ENCODE measurements at regions not wholly inside any gene's neighbourhood (a gene's known extent, or its start where the extent isn't known, plus 50 kb on each side); places are given as distances from the start of the nearest gene placed in this dataset.
"Not testable (repeated sequence)": the region's sequence is repeated elsewhere in the genome, so short reads cannot be mapped to it uniquely, and the experiment has no call there.

- CTCF ChIA-PET, result no interaction called here
- POLR2A ChIA-PET, result no interaction called here
- no peak for DNase-seq (ENCODE audit: low read depth)
- H3K36me3 ChIP-seq (ENCODE audit: control insufficient read depth, insufficient read depth, low read length), result no peaks in the 10 kb centered on the region
- H3K4me3 ChIP-seq (ENCODE audit: low read depth, low read length), result no peak overlapping the region
- TF ChIP-seq, protein P1, sequence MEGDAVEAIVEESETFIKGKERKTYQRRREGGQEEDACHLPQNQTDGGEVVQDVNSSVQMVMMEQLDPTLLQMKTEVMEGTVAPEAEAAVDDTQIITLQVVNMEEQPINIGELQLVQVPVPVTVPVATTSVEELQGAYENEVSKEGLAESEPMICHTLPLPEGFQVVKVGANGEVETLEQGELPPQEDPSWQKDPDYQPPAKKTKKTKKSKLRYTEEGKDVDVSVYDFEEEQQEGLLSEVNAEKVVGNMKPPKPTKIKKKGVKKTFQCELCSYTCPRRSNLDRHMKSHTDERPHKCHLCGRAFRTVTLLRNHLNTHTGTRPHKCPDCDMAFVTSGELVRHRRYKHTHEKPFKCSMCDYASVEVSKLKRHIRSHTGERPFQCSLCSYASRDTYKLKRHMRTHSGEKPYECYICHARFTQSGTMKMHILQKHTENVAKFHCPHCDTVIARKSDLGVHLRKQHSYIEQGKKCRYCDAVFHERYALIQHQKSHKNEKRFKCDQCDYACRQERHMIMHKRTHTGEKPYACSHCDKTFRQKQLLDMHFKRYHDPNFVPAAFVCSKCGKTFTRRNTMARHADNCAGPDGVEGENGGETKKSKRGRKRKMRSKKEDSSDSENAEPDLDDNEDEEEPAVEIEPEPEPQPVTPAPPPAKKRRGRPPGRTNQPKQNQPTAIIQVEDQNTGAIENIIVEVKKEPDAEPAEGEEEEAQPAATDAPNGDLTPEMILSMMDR (IDR thresholded peaks at IDR 0.05; ENCODE audit: insufficient read depth, low read depth, low read length), result no peak
- H3K27me3 ChIP-seq (ENCODE audit: control insufficient read depth, insufficient read depth, low read length), result no peaks in the 10 kb centered on the region
Observed at GRCh38 chr9:117839862-117840261, 135.7 kb downstream of the TLR4 start.

DNA sequence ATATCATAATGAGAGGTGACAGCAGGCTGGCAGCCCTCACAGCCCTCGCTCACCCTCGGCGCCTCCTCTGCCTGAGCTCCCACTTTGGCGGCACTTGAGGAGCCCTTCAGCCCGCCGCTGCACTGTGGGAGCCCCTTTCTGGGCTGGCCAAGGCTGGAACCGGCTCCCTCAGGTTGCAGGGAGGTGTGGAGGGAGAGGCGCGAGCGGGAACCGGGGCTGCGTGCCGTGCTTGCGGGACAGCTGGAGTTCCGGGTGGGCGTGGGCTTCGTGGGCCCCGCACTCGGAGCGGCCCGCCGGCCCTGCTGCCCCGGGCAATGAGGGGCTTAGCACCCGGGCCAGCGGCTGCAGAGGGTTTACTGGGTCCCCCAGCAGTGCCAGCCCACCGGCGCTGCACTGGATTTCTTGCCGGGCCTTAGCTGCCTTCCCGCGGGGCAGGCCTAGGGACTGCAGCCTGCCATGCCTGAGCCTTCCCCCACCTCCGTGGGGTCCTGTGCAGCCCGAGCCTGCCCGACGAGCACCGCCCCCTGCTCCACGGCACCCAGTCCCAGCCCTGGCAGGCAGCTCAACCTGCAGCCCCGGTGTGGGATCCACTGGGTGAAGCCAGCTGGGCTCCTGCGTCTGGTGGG lies 147.7 kb downstream of the TLR4 start:
- POLR2A ChIA-PET; CTCF ChIA-PET; DNase-seq (ENCODE audit: low read depth): not testable (repeated sequence)

GRCh38 chr9:117858561-117858960 lies 154.4 kb downstream of the TLR4 start:
- Histone ChIP-seq H3K36me3 (ENCODE audit: control insufficient read depth, insufficient read depth, low read length) (no peaks in the 10 kb centered on the region), H3K4me3 (ENCODE audit: low read depth, low read length) (no peak overlapping the region), H3K27me3 (ENCODE audit: control insufficient read depth, insufficient read depth, low read length) (no peaks in the 10 kb centered on the region)
- CTCF ChIA-PET, result no interaction called here
- TF ChIP-seq, protein P1 (IDR thresholded peaks at IDR 0.05; ENCODE audit: insufficient read depth, low read depth, low read length), result no peak
- DNase-seq (ENCODE audit: low read depth), result no peak
- POLR2A ChIA-PET, result no interaction called here

More for the DNA sequence above, 147.7 kb downstream of the TLR4 start:
- not testable (repeated sequence) for H3K4me3 ChIP-seq (ENCODE audit: low read depth, low read length); H3K27me3 ChIP-seq (ENCODE audit: control insufficient read depth, insufficient read depth, low read length); H3K36me3 ChIP-seq (ENCODE audit: control insufficient read depth, insufficient read depth, low read length)

GRCh38 chr9:117860849-117861248 lies 156.6 kb downstream of the TLR4 start:
- Histone ChIP-seq H3K36me3 (ENCODE audit: control insufficient read depth, insufficient read depth, low read length) (no peaks in the 10 kb centered on the region), H3K4me3 (ENCODE audit: low read depth, low read length) (no peak overlapping the region), H3K27me3 (ENCODE audit: control insufficient read depth, insufficient read depth, low read length) (no peaks in the 10 kb centered on the region)
- ChIA-PET POLR2A (no interaction called here), CTCF (no interaction called here)
- TF ChIP-seq, protein P1 (IDR thresholded peaks at IDR 0.05; ENCODE audit: insufficient read depth, low read depth, low read length), result no peak
- no peak for DNase-seq (ENCODE audit: low read depth)

GRCh38 chr9:117864385-117865057 lies 160.3 kb downstream of the TLR4 start:
- DNase-seq (ENCODE audit: low read depth), result no peak
- ChIA-PET POLR2A (no interaction called here), CTCF (interaction anchor here (1.5 kb wide), 1 partner anchor 11 kb away, joined by 3 read pairs; no protein-coding TSS in a partner anchor)
- no peak overlapping the region for H3K4me3 ChIP-seq (ENCODE audit: low read depth, low read length)
- no peaks in the 10 kb centered on the region for H3K27me3 ChIP-seq (ENCODE audit: control insufficient read depth, insufficient read depth, low read length)
- H3K36me3 ChIP-seq (ENCODE audit: control insufficient read depth, insufficient read depth, low read length), result no peaks in the 10 kb centered on the region
- TF ChIP-seq, protein P1 (IDR thresholded peaks at IDR 0.05; ENCODE audit: insufficient read depth, low read depth, low read length), result no peak

DNA sequence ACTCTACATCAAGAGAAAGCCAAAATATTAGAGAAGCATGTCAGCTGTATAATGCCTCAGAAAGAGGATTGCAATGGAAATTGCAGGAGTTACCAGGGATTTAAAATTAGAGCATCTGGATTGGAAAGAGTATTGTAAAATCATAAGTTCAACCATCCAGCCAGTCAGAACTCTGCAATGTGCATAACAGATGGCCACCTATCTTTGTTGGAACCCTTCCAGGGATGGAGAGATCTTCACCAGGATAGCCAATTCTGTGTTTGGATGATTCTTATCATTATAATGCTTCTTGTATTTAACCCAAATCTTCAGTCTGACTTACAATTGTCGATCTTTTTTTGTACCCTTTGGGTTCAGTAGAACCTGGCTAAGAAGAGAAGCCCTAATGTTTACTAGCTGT lies 164.4 kb downstream of the TLR4 start:
- no peaks in the 10 kb centered on the region for H3K27me3 ChIP-seq (ENCODE audit: control insufficient read depth, insufficient read depth, low read length)
- H3K36me3 ChIP-seq (ENCODE audit: control insufficient read depth, insufficient read depth, low read length), result no peaks in the 10 kb centered on the region
- no peak for DNase-seq (ENCODE audit: low read depth)
- ChIA-PET CTCF (no interaction called here), POLR2A (no interaction called here)
- TF ChIP-seq, protein P1 (IDR thresholded peaks at IDR 0.05; ENCODE audit: insufficient read depth, low read depth, low read length), result no peak
- no peak overlapping the region for H3K4me3 ChIP-seq (ENCODE audit: low read depth, low read length)

Measured in BJ (cell line).